ENCODE measurements at regions not wholly inside any gene's neighbourhood (a gene's known extent, or its start where the extent isn't known, plus 50 kb on each side); places are given as distances from the start of the nearest gene placed in this dataset.

GRCh38 chr6:11391934-11392777 is 145.4 kb upstream of the TMEM170B start:
- no peak for TF ChIP-seq FOXK1 (CRISPR knock-in tag; IDR thresholded peaks at IDR 0.05)
- TF ChIP-seq CTCF (IDR thresholded peaks at IDR 0.05), result no peak
- TF ChIP-seq GABPB1 (CRISPR knock-in tag; IDR thresholded peaks at IDR 0.05), result peak; percentile 99

All from WTC11 (cell line).